ENCODE measurements at regions not wholly inside any gene's neighbourhood (a gene's known extent, or its start where the extent isn't known, plus 50 kb on each side); places are given as distances from the start of the nearest gene placed in this dataset.

GRCh38 chr14:61645247-61645646 lies 50.1 kb upstream of the HIF1A start:
- H3K4me1 ChIP-seq (ENCODE audit: control insufficient read depth, extremely low read depth, insufficient read depth, low read length) = peaks cover 29% of the 10 kb centered on the region
- dilution Hi-C loops (cut with MboI; ENCODE audit: extremely low pct_ligation_motif_present, low sequenced_read_pairs) = no loop called here

More at GRCh38 chr14:61645247-61645646, 50.1 kb upstream of the HIF1A start:
- no peaks in the 10 kb centered on the region for H3K79me2 ChIP-seq (ENCODE audit: control insufficient read depth, insufficient read depth, low read length)
- DNase-seq (ENCODE audit: low read depth, low spot score) (no peak), FAIRE-seq (no peak)
- H3K27ac ChIP-seq (ENCODE audit: control insufficient read depth, insufficient read depth, low read length) = no peak overlapping the region
- no peaks in the 10 kb centered on the region for H3K9me3 ChIP-seq (ENCODE audit: control insufficient read depth, low read depth, low read length)
- H4K20me1 ChIP-seq (ENCODE audit: control insufficient read depth, extremely low read depth, insufficient read depth, low read length) = no peaks in the 10 kb centered on the region
- H3K9me1 ChIP-seq (ENCODE audit: control insufficient read depth, extremely low read depth, insufficient read depth, low read length) = no peaks in the 10 kb centered on the region
- TF ChIP-seq EZH2 (IDR thresholded peaks at IDR 0.05; ENCODE audit: low read length) (no peak), CTCF (optimal IDR thresholded peaks at IDR 0.05 in 1 of 3, IDR thresholded peaks at IDR 0.05 in 1 of 3, conservative IDR thresholded peaks at IDR 0.05 in 1 of 3; ENCODE audit: extremely low read depth in 1 of 3, insufficient read depth in 2 of 3, low read length in 3 of 3) (no peak)
- H3K27me3 ChIP-seq (ENCODE audit: control insufficient read depth, extremely low read depth, insufficient read depth, low read length) = no peaks in the 10 kb centered on the region
- H3K36me3 ChIP-seq (ENCODE audit: control insufficient read depth in 2 of 2, extremely low read depth in 1 of 2, insufficient read depth in 2 of 2, low read length in 2 of 2) = no peaks in the 10 kb centered on the region
- H2AFZ ChIP-seq (ENCODE audit: control insufficient read depth, low read length) = no peak overlapping the region
- no peak overlapping the region for H3K9ac ChIP-seq (ENCODE audit: control insufficient read depth, extremely low read depth, insufficient read depth, low read length)
- no peak overlapping the region for H3K4me3 ChIP-seq (ENCODE audit: control insufficient read depth in 2 of 3, extremely low read depth in 1 of 3, insufficient read depth in 2 of 3, low read depth in 1 of 3, low read length in 3 of 3)
- no peak overlapping the region for H3K4me2 ChIP-seq (ENCODE audit: control insufficient read depth, extremely low read depth, insufficient read depth, low read depth, low read length)
